Frontal cortex (tissue), 3 donors: ENCODE measurements at regions not wholly inside any gene's neighbourhood (a gene's known extent, or its start where the extent isn't known, plus 50 kb on each side); places are given as distances from the start of the nearest gene placed in this dataset.
"Not testable (repeated sequence)": the region's sequence is repeated elsewhere in the genome, so short reads cannot be mapped to it uniquely, and the experiment has no call there.

ENCODE experiments used
- DNase-seq, 2 donors: peaks; one replicate each; pipeline ENCODE4 v3.0.0; 2012; ENCODE audit warnings: low spot score in 2 of 2
- FAIRE-seq: peaks from 2 replicates; lab custom pipeline; 2012; peaks lifted over from hg19 to GRCh38; lab: Jason Lieb, UNC
- donor health status: control.
- donor health status: control.
- donor health status: control.

GRCh38 chr10:29836396-29836795, 201.6 kb upstream of the SVIL start:
- FAIRE-seq = no peak
- DNase-seq = no peak

- DNase-seq (no peak), FAIRE-seq (no peak)
Observed at GRCh38 chr10:29835055-29835454, 200.3 kb upstream of the SVIL start.

GRCh38 chr10:29830531-29831512, 196.1 kb upstream of the SVIL start:
- DNase-seq (no peak), FAIRE-seq (no peak)

GRCh38 chr10:29829776-29830175, 195.0 kb upstream of the SVIL start:
- FAIRE-seq (no peak), DNase-seq (no peak)

GRCh38 chr10:29828956-29829355, 194.2 kb upstream of the SVIL start:
- DNase-seq (no peak), FAIRE-seq (no peak)

- DNase-seq (no peak), FAIRE-seq (no peak)
Observed at GRCh38 chr10:29828440-29828894, 193.7 kb upstream of the SVIL start.

GRCh38 chr10:29827512-29827911, 192.7 kb upstream of the SVIL start:
- FAIRE-seq (no peak), DNase-seq (no peak)

- DNase-seq (no peak), FAIRE-seq (no peak)
Observed at GRCh38 chr10:29826801-29827450, 192.2 kb upstream of the SVIL start.

GRCh38 chr10:29826221-29826620, 191.4 kb upstream of the SVIL start:
- FAIRE-seq (no peak), DNase-seq (no peak)

GRCh38 chr10:29823553-29824080, 188.8 kb upstream of the SVIL start:
- FAIRE-seq = no peak
- no peak for DNase-seq

- FAIRE-seq (no peak), DNase-seq (no peak)
Observed at GRCh38 chr10:29820890-29821461, 186.2 kb upstream of the SVIL start.

- FAIRE-seq (no peak), DNase-seq (peak in 1 of 2 donors; percentile 11)
Observed at GRCh38 chr10:29816801-29817558, 182.2 kb upstream of the SVIL start.

GRCh38 chr10:29815572-29815971, 180.8 kb upstream of the SVIL start:
- FAIRE-seq = no peak
- DNase-seq = no peak

GRCh38 chr10:29811751-29812427, 177.1 kb upstream of the SVIL start:
- DNase-seq = peak; percentile 5 to 35
- FAIRE-seq = no peak

- FAIRE-seq (no peak), DNase-seq (no peak)
Observed at GRCh38 chr10:29810816-29811215, 176.0 kb upstream of the SVIL start.

GRCh38 chr10:29810231-29810630, 175.5 kb upstream of the SVIL start:
- not testable (repeated sequence) for DNase-seq, FAIRE-seq

- no peak for FAIRE-seq
- DNase-seq = no peak
Observed at GRCh38 chr10:29809383-29809782, 174.6 kb upstream of the SVIL start.

- DNase-seq (no peak), FAIRE-seq (no peak)
Observed at GRCh38 chr10:29807163-29807806, 172.5 kb upstream of the SVIL start.

GRCh38 chr10:29806350-29806788, 171.6 kb upstream of the SVIL start:
- FAIRE-seq = no peak
- DNase-seq = no peak
